HG03060 (cell line): ENCODE measurements at regions not wholly inside any gene's neighbourhood (a gene's known extent, or its start where the extent isn't known, plus 50 kb on each side); places are given as distances from the start of the nearest gene placed in this dataset.
"Not testable (repeated sequence)": the region's sequence is repeated elsewhere in the genome, so short reads cannot be mapped to it uniquely, and the experiment has no call there.

ENCODE experiments used
- ATAC-seq: cut with Tn5 transposase; IDR thresholded peaks from one replicate; pipeline ENCODE4 v1.9.1; 2021; ENCODE audit warnings: low read depth, moderate number of reproducible peaks; ENCODE audit not compliant: unreplicated experiment

DNA sequence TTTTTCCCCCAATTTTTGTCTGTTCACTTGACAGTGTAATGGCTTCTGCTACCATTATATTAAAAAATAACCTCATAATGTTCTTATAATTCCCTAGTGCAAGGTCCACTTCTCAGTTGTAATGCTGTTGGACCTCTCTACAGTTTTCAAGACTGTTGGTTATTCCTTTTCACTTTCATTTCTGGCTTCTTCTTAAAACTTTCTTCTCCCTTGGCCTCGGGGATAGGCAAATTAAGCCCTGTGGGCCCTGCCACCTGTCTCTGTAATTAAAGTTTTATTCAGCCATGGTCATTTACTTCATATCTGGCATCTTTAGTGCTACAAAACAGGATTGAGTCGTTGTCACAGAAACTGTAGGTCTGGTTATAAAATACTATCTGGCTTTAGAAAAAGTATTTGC lies 313.5 kb downstream of the KLF12 start:
- no peak for ATAC-seq

DNA sequence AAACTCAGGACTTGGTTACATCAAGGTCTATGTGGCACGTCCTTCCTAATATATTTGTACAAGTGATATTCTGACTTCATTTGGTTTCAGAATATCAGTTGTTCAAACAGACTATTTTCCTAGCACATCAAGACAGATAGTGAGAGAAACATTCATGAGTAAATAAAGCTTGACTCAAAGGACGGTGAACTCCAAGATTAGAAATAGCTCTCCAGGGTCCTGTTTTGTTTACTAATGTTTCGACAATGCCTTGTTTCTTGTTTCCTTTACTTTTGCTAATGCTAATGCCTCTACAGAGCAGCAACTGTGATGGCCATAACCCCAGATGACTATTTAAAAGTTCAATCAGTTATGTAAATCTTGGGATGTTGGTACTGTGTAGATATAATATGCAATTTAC lies 313.9 kb downstream of the KLF12 start:
- no peak for ATAC-seq

DNA sequence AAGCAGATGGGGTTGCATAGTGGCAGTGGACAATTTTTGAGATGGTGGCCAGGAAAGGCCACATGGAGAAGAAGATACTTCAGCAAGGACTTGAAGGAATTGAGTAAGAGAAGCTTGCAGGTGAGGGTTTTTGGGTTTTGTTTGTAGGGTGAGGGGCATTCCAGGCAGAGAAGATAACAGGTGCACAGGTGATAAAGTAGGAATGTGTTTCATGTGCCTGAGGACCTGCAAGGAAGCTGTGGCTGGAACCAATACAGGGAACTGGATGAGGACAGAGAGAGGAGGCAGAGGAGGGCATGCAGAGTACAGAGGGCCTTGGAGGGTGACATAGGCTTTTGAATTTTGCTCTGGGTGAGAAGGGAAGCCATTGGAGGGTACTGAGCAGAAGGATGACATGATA lies 314.5 kb downstream of the KLF12 start:
- ATAC-seq, result no peak

DNA sequence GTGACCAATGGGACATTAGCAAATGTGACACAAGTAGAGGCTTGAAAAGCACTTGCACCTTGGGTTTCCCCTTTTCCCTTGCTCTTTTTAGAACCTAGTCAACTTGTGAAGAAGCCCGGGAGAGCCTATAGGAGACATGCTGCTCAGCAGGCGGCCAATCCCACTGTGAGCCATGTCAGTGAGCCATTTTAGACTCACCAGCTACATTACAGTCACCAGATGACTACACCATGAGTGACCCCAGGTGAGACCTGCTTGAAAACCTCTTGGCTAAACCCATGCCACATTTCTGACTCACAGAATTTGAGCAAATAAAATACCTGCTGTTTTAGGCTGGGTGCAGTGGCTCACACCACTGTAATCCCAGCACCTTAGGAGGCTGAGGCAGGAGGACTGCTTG lies 317.5 kb downstream of the KLF12 start:
- no peak for ATAC-seq

DNA sequence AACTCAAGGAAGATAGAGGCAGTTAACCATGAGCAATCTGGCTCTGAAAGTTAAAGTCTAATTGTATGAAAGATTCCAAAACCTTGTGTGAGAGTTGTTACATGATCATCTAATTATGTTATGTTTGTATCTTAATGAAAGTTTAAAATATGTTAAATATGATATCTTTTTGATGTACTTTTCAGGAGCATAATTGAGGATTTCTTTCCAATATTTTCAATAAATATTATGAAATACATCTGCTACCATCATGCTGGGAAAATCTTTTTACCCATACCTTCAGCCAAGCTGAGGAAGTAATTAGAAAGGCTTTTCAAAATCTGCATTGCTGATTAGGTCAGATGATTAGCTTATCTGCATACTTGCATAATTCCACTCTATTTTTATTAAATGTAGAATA lies 318.4 kb downstream of the KLF12 start:
- no peak for ATAC-seq

DNA sequence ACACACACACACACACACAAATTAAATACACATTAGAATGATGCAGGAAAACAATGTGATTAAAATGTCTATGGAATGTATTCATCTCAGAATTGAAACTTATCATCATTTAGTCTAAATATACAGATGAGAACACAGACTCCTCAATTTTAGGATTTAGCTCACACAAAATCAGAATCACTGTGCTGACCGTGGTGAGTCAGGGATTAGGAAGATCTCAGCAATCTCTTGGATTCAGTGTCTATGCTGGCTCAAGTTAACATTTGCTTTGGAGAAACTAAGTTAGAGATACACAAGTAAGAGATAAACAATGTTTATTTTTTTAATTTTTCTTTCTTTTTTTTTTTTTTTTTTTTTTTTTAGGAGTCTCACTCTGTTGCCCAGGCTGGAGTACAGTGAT lies 323.6 kb downstream of the KLF12 start:
- ATAC-seq, result no peak

DNA sequence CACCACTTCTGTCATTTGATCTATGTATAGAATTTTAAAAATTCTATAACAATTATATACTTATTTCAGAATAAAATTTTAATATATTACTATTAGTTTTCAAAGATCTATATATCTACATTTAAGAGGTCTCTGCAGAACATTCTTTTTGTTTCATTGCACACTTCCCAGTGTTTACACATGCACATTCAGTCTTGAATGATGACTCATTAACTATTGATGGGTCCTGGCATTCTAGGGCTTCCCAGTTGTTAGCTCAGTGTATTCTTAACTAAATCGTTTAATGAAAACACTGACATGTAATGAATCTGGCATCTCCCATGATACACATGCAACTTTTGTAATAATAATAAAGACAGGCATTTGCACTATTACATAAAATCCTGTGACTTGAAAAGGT lies 324.6 kb downstream of the KLF12 start:
- no peak for ATAC-seq

DNA sequence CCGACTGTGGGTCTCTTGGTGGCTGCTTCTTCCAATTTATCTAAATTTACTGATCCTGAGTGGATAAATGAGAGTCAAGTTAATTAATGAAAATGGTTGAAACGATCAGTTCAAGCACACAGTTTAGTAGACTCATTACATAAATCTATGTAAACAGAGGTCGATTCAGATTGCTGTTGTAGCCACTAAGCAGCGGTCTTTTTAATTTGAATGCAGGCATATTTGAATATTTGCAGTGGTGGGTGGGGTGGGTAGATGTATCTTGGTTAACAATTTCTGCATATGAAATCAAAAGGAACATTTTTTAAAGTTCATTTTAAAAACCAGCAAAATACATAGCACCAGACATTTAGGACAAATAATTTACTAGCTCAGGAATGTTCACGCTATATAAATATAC lies 325.9 kb downstream of the KLF12 start:
- no peak for ATAC-seq

DNA sequence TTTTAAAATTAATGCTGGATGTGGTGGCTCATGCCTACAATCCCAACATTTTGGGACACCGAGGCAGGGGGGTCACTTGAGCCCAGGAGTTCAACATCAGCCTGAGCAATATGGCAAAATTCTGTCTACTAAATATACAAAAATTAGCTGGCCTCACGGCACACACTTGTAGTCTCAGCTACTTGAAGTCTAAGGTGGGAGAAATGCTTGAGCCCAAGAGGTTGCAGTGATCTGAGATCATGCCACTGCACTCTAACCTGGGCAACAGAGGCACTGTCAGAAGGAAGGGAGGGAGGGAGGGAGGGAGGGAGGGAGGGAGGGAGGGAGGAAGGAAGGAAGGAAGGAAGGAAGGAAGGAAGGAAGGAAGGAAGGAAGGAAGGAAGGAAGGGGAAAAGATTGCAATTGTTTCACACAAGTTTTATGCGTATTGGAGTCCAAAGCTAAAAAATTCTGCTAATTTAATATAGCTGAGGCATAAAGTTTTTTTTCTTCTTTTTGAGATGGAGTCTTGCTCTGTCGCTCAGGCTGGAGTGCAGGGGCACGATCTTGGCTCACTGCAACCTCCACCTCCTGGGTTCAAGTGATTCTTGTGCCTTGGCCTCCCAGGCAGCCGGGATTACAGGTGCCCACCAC lies 328.8 kb downstream of the KLF12 start:
- not testable (repeated sequence) for ATAC-seq

DNA sequence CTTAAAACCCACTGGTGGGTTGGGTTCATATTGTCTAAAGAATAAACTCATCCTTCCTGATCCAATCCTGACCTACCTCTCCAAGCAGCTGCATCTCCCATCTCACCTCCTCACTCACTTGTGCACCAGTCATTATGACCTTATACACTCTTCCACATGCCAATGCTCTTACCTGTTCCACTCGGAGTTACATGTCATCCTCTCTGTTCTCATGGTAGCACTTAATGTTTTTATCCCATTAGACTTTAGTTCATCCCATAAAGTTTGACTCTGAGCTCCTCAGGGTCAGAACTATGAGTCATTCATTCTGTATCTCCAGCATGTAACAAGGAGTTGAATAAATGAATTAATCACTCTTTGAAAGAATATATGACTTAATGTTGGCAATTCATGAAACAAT lies 330.2 kb downstream of the KLF12 start:
- ATAC-seq, result no peak

DNA sequence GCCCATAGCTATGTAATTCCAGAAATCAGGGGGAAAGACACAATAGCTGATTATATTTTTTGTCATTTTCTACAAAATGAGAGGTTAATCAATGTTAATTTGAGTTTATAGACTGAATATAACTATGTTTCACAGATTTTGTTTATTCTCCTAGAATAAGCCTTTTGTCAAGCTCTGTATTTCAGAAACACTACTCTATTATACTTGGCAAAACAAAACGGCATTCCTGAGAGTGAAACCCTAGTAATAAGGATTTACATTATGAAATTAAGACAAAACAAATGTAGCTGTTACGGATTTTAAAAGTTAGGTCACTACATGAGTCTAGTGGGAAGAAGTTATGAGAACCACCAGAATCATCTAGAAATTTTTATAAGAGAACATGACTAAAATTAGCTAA lies 334.2 kb downstream of the KLF12 start:
- ATAC-seq, result no peak

DNA sequence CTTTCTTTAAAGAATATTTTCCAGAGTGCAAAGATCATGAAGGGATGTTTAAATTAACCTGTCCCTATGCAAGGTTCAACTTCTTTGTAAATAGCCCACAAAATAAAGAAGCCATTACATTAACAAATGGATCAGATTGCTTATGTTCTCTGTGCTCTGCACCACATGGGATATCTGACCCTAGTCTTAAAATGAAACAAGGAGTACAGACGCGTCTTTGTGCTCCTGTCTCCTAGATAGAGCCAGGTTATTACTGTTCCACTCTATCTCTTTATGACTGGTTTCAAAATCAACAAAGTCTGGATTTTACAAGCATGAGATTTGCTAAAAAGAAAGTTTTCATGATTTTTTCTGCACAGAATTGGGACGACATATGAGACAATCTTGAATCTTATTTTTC lies 339.4 kb downstream of the KLF12 start:
- no peak for ATAC-seq

DNA sequence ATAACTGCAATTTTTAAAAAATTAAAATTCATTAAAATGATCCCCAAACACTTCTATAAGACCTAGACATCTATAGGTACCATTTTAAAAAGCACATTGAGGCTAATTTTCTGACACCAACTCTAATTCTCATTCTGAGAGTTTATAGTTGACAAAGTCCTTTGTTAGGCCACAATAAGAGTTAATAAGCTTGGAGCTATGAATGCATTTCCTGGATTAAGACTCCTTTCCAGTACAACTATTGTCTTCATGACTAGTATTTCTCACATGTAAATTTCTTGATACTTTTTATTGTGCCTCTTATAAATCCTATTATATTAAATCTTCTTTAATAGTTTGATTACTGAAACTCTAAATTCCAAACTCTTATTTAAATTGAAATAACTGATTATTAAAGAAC lies 340.8 kb downstream of the KLF12 start:
- no peak for ATAC-seq

DNA sequence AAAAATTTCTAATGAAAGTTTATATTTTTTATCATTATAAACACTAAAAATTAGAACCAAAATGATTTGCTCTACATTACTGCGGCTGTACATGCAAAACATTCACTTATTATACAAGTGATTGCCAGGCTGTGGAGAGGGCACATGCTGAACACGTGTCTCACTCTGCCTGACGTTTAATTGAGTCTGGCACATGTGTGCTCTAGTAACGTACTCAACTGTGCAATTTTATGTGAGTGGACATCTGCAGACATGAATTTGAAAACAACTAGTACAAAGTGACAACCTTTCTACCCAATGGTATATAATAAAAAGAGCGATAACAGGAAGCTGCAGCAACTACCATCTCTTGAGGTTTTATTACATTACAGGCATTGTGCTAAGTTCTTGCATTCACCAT lies 341.4 kb downstream of the KLF12 start:
- ATAC-seq, result no peak

DNA sequence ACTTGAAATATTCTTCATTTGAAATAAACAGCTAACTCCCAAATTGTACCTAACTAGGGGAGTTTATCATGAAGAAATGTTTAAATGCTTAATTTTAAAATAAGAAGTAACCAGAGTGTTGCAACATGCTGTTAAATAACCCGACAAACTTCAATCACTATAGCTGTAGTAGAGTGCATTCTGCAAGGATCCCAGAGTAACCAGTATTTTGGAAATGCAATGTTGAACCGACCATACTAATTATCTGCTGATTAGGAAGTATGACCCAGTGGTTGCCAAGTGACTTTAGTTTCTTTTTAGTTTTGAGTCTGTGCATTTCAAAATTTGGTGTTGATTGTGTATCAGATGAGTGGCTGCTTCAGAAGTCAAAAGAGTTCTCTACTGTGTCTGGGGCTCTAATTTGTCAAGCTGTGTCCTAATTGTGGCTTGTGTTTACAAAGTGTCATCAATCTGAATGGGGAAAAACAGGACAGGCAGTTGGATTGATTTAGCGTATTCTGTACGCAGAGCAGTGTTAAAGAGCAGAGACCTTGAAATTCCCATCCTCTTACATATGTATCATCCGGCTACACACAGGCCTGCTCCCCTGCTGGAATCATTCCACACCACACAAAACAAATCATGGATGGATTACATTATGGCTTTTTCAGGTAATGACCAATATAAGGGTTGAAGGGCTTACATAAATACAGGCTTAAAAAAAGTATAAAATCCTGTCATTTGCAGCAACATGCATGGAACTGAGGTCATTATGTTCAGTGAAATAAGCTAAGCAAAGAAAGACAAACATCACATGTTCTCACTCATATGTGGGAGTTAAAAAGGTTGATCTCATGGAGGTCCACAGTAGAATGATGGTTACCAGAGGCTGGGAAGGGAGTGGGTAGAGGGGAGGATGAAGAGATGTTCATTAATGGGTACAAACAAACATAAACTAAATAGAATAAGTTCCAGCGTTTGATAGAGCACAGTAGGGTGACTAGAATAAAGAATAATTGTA lies 351.5 kb downstream of the KLF12 start:
- ATAC-seq, result no peak

DNA sequence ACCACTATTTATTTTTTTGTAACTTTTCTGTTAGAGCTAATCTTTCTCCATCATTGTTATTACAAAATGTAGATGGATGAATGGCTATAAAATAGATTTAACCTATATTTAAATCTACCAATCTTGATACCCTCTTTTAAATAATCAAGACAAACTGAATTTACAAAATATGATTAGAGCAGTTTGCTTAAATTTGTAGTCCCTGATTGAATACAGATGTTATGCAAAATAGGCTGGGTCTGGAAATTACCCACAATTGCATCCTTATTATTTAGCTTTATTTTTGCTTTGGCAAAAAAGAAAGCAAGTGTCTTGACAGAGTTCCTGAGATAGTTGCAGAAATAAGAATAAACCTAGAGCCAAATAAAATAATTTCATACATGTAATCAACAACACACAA lies 352.8 kb downstream of the KLF12 start:
- ATAC-seq, result no peak

DNA sequence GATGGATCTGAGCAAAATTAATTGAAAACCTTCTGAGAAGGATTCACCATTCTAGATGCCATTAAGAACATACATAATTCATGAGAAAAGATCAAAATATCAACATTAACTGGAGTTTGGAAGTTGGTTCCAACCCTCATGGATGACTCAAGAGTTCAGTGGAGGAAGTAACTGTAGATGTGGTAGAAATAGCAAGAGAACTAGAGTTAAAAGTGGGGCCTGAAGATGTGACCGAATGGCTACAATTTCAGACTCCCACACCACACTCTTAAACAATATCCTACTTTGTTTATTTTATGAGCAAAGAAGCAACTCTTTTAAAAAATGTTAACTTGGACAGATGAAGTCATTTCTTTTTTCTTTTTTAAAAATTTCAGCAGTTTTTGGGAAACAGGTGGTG lies 354.3 kb downstream of the KLF12 start:
- no peak for ATAC-seq

DNA sequence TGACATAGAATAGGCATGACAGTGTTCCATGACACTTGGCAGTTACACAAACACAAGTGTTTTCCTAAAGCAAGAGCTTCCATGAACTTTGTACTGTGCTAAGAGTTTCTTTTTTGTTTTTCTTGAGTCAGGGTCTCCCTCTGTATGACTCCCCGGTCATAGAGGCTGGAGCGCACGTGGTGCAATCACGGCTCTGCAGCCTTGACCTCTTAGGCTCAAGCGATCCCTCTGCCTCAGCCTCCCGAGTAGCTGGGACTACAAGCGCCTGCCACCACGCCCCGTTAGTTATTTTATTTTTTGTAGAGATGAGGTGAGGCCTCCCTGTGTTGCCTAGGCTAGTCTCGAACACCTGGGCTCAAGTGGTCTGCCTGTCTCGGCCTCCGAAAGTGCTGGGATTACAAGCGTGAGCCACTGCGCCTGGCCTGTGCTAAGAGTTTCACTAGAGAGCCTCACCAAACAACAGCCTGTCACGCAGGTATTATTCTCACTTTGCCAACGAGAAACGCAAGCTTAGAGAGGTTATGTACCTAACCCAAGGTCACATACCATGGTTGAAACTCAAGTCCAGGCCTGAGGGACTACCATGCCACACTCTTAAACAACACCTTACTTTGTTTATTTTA lies 355.9 kb downstream of the KLF12 start:
- no peak for ATAC-seq

DNA sequence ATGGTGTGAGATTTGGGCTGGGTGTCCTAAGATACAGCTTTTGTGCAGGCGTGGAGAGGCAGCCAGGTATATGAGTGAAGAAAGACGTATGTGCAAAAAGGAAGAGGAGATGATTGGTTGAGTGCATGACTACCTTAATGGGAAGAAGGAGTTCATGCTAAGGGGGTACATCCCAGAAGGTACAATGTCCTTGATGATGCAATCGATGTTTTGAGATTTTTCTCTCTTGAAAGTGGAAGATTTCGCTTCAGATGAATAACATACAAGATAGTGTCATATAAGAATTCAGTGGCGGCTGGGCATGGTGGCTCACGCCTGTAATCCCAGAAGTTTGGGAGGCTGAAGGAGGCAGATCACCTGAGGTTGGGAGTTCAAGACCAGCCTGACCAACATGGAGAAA lies 357.1 kb downstream of the KLF12 start:
- ATAC-seq, result no peak

DNA sequence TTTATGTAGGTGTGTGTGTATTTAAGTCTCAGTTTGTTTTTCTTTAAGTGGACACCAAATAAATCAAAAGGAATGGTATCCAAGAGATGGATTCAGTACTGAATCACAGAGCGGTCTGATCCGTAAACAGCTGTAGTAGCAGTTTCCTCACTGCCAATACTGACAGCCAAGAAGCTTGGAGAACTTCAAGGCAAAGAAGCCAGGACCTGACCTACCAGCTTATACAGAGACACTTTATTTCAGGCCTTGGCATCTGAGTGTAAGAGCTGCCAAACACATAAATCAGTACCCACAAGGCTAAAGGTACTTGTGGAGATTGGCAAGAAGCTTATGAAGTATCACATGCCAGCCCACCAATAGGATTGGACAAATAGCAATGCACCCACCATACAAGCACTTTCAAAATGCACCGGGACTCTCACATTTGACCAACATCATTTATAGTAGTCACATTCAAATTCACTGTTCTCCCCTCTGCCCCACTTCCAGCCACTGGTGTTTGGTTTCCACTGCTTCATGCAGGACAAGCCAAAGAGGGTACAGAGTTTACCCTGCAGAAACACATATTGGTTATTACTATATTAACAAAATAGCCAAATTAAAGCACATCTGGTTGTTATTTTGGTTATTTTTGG lies 357.9 kb downstream of the KLF12 start:
- no peak for ATAC-seq

DNA sequence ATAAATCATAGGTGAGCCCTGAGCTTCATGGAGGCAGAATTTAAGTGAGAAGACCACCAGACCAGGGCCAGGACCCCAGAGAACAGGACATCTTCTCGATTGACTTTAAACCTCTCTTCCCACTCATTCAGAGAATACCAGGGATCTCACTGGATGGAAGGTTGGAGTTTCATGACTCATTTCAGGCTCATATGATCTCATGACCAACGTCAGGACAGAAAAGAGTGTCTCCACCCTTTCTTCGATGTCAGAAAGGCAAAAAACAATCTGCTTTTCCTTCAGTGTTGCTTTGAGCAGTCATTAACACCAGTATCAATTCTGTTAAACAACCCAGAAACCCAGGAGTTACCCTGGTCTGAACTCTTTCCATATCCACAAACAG lies 361.0 kb downstream of the KLF12 start:
- no peak for ATAC-seq
